DND-41 (cell line): ENCODE measurements at regions not wholly inside any gene's neighbourhood (a gene's known extent, or its start where the extent isn't known, plus 50 kb on each side); places are given as distances from the start of the nearest gene placed in this dataset.

Source experiments
- CTCF ChIP-seq: IDR thresholded peaks from 2 replicates; pipeline ENCODE4 v1.5.1; 2012; ENCODE audit warnings: borderline replicate concordance, low read length, moderate library complexity, mild to moderate bottlenecking; ENCODE audit not compliant: poor library complexity, severe bottlenecking; ENCODE audit errors: extremely low read depth
- EZH2 ChIP-seq: IDR thresholded peaks from 3 replicates; pipeline ENCODE4 v1.6.1; 2012; ENCODE audit warnings: borderline replicate concordance, low read depth, mild to moderate bottlenecking, moderate library complexity, low read length, inconsistent platforms; ENCODE audit not compliant: severe bottlenecking

GRCh38 chr6:145020543-145020942 lies 714.8 kb downstream of the EPM2A start:
- no peak for TF ChIP-seq CTCF
- no peak for TF ChIP-seq EZH2
